Mammary epithelial cell (primary cell): ENCODE measurements at regions not wholly inside any gene's neighbourhood (a gene's known extent, or its start where the extent isn't known, plus 50 kb on each side); places are given as distances from the start of the nearest gene placed in this dataset.

Experiments used
- CTCF ChIP-seq, 2 donors: IDR thresholded peaks in 1 of 2; conservative IDR thresholded peaks in 1 of 2; 2 replicates each; pipeline ENCODE4 v1.5.1; 2011 to 2012; ENCODE audit warnings: inconsistent platforms in 2 of 2, low read length in 2 of 2, mild to moderate bottlenecking in 2 of 2, control low read depth in 1 of 2, low read depth in 1 of 2; ENCODE audit not compliant: insufficient read depth in 1 of 2; ENCODE audit errors: extremely low read depth in 1 of 2
- EZH2 ChIP-seq: IDR thresholded peaks from 2 replicates; pipeline ENCODE4 v1.6.1; 2012; ENCODE audit warnings: low read length, inconsistent platforms, borderline replicate concordance

GRCh38 chr9:14405176-14405706 is 91.3 kb upstream of the NFIB start:
- no peak for TF ChIP-seq EZH2
- TF ChIP-seq CTCF (conservative IDR thresholded peaks at IDR 0.05 in 1 of 2, IDR thresholded peaks at IDR 0.05 in 1 of 2; ENCODE audit: extremely low read depth in 1 of 2, insufficient read depth in 1 of 2, low read depth in 1 of 2, low read length in 2 of 2) = no peak
